ENCODE measurements at regions not wholly inside any gene's neighbourhood (a gene's known extent, or its start where the extent isn't known, plus 50 kb on each side); places are given as distances from the start of the nearest gene placed in this dataset.
A peak's percentile ranks its signal among the peaks of the same experiment; 100 is the strongest.

DNA sequence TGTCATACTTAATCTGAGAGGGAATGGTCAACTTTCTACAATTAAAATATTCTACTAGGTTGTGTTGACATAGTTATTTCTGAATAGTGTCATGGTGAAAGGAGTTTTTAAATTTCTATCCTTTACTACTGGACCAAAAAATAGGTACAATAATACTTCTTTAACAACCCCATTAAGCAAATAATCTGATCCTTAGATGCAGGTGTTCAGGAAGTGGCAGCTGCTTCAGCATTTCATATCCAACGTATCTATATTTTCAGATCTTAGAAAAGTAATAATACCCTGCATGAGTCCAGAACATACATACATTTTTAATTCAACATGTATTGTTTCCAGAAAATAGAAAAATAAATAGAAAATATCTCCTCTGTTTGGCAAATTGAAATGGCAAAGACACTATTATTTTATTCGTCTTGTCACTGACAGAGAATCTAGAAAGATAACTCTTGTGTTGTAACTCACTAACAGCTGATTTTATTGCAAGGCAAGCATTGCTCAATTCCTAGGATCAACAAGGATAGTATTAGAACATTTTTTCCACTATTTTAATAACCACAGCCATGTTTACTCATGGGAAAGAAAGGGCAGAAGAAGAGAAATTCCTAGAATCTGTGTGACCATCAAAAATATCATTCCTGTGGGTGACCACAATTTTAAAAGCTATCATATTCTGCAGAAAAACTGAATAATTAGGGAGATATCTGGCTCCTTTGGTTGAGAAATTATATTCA lies 159.3 kb upstream of the CNTNAP2 start:
- TF ChIP-seq, protein P1, sequence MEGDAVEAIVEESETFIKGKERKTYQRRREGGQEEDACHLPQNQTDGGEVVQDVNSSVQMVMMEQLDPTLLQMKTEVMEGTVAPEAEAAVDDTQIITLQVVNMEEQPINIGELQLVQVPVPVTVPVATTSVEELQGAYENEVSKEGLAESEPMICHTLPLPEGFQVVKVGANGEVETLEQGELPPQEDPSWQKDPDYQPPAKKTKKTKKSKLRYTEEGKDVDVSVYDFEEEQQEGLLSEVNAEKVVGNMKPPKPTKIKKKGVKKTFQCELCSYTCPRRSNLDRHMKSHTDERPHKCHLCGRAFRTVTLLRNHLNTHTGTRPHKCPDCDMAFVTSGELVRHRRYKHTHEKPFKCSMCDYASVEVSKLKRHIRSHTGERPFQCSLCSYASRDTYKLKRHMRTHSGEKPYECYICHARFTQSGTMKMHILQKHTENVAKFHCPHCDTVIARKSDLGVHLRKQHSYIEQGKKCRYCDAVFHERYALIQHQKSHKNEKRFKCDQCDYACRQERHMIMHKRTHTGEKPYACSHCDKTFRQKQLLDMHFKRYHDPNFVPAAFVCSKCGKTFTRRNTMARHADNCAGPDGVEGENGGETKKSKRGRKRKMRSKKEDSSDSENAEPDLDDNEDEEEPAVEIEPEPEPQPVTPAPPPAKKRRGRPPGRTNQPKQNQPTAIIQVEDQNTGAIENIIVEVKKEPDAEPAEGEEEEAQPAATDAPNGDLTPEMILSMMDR (IDR thresholded peaks at IDR 0.05): no peak

DNA sequence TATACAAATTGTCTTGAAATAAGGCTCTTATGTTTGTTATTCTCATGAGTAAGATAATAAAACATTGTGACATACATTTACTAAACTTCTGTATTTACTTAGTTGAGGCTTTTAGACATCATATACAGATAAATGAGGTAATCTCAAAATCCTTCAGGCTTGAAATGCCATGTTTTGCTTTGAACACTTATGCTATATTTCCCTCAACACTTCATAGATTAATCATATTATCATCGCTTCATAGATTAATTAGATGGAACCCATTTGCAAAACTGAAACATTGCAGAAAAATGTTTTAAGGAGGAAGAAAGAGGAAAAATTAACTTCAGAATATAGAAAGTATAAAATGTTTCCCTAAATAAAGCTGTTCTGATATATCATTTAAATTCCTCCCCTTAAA lies 165.0 kb upstream of the CNTNAP2 start:
- Histone ChIP-seq H3K36me3 (no peaks in the 10 kb centered on the region), H3K9me3 (no peaks in the 10 kb centered on the region), H3K4me1 (no peaks in the 10 kb centered on the region), H3K27me3 (no peaks in the 10 kb centered on the region), H3K27ac (no peak overlapping the region), H3K4me3 (no peak overlapping the region)
- intact Hi-C loops (cut with DNase I): no loop called here
- ATAC-seq (no peak), DNase-seq (no peak)
- TF ChIP-seq, protein P1 (IDR thresholded peaks at IDR 0.05): no peak

More for the DNA sequence above, 159.3 kb upstream of the CNTNAP2 start:
- Histone ChIP-seq H3K27me3 (no peaks in the 10 kb centered on the region), H3K4me3 (no peak overlapping the region), H3K4me1 (no peaks in the 10 kb centered on the region), H3K9me3 (no peaks in the 10 kb centered on the region), H3K27ac (no peak overlapping the region), H3K36me3 (no peaks in the 10 kb centered on the region)
- no peak for DNase-seq
- ATAC-seq: no peak
- intact Hi-C loops (cut with DNase I): no loop called here

DNA sequence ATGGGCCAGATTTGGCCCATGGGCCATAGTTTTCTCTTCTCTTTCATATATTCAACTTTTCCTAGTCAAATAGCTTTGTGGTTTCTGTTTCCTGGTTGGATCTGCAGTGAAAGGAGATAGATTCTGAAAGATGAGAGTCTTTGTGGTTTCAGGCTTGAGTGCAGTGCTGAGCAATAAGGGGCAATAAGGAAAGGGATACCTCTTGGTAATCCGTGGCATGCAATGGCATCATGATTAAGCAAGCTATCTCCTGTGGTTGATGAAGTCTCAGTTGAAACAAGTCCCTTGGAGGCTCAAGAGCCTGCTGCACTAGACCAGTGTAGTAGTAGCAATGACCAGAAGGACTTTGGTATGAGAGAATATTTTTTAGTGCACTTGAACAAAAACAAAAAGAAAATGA lies 187.7 kb upstream of the CNTNAP2 start:
- Histone ChIP-seq H3K27ac (no peak overlapping the region), H3K27me3 (no peaks in the 10 kb centered on the region), H3K36me3 (no peaks in the 10 kb centered on the region), H3K4me3 (no peak overlapping the region), H3K9me3 (no peaks in the 10 kb centered on the region), H3K4me1 (no peaks in the 10 kb centered on the region)
- DNase-seq: no peak
- no peak for ATAC-seq
- intact Hi-C loops (cut with DNase I): no loop called here
- TF ChIP-seq, protein P1 (IDR thresholded peaks at IDR 0.05): no peak

DNA sequence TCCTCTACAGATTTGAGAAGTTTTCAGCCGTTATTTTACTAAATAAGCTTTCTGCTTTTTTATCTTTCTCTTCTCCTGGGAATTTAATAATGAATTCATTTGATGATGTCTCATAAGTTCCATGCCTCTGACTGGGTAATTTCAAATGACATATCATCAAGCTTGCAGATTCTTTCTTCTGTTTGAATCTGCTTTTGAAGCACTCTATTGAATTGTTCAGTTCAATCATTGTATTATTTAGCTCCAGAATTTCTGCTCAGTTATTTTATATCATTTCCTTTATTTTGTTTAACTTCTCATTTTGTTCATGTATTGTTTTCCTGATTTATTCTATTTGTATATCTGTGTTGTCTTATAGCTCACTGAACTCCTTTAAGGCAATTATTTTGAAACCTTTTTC lies 196.9 kb upstream of the CNTNAP2 start:
- Histone ChIP-seq H3K9me3 (no peaks in the 10 kb centered on the region), H3K27ac (no peak overlapping the region), H3K27me3 (no peaks in the 10 kb centered on the region), H3K4me3 (no peak overlapping the region), H3K4me1 (no peaks in the 10 kb centered on the region), H3K36me3 (no peaks in the 10 kb centered on the region)
- intact Hi-C loops (cut with DNase I): no loop called here
- ATAC-seq: no peak
- no peak for DNase-seq
- TF ChIP-seq, protein P1 (IDR thresholded peaks at IDR 0.05): no peak

DNA sequence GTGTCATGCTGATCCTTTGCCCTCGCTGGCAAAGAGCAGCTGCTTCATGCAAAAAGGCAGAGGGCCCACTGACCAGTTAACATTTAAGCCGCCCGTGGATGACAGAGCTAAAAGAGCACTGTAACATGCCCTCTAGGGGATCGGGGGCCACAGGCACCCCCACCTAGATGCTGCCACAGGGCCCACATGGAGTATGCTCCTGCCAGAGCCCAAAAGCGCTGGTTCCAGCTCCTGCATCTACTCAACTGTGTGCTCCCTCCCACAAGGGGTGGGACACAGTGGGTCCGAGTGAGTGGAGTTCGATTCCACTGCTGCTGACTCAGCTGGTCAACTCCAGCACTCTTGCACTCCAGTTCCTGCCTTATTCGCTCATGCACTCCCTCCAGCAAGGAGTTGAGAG lies 199.8 kb upstream of the CNTNAP2 start:
- TF ChIP-seq, protein P1 (IDR thresholded peaks at IDR 0.05): no peak
- H3K9me3 ChIP-seq: no peaks in the 10 kb centered on the region
- no peaks in the 10 kb centered on the region for H3K4me1 ChIP-seq
- H3K27me3 ChIP-seq: no peaks in the 10 kb centered on the region
- no peaks in the 10 kb centered on the region for H3K36me3 ChIP-seq
- ATAC-seq (peak; percentile 33), DNase-seq (no peak)
- no peak overlapping the region for H3K4me3 ChIP-seq
- intact Hi-C loops (cut with DNase I): no loop called here
- no peak overlapping the region for H3K27ac ChIP-seq

DNA sequence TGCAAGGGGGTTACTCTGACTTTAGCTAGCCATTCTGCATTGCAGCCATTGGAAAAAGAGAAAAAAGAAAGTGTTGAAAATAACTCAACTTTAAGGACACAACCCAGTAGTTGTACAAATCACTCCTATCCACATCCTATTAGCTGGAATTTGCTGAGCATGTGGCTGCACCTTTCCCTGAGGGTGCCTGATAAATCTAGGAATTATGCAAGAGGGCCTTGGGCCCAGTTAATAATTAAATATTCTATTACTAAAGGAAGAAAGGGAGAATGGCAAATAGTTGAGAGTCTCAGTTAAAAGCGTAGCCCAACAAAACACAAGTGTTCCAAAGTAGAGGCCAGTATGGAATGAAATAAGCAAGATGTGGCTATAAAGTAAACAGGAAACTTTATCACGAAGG lies 200.9 kb upstream of the CNTNAP2 start:
- intact Hi-C loops (cut with DNase I): no loop called here
- H3K27ac ChIP-seq: no peak overlapping the region

More for the DNA sequence above, 200.9 kb upstream of the CNTNAP2 start:
- DNase-seq (no peak), ATAC-seq (peak; percentile 35)
- Histone ChIP-seq H3K4me3 (no peak overlapping the region), H3K9me3 (no peaks in the 10 kb centered on the region), H3K36me3 (no peaks in the 10 kb centered on the region), H3K27me3 (no peaks in the 10 kb centered on the region), H3K4me1 (no peaks in the 10 kb centered on the region)
- TF ChIP-seq, protein P1 (IDR thresholded peaks at IDR 0.05): no peak

All from upper lobe of right lung (tissue), 1 donor.